Suprapubic skin (tissue), 4 donors: ENCODE measurements at regions not wholly inside any gene's neighbourhood (a gene's known extent, or its start where the extent isn't known, plus 50 kb on each side); places are given as distances from the start of the nearest gene placed in this dataset.
A peak's percentile ranks its signal among the peaks of the same experiment; 100 is the strongest.

ENCODE experiments used
- DNase-seq, 2 donors: peaks; one replicate each; pipeline ENCODE4 v3.0.0-alpha.2; 2019; ENCODE audit warnings: low spot score in 2 of 2
- H3K27ac ChIP-seq: fragments of 200-600 bp; sonication (generic); one replicate; pipeline ENCODE4 v1.5.1; 2019
- H3K27me3 ChIP-seq: fragments of 200-600 bp; sonication (generic); one replicate; pipeline ENCODE4 v1.5.1; 2019
- H3K36me3 ChIP-seq: fragments of 200-600 bp; sonication (generic); one replicate; pipeline ENCODE4 v1.5.1; 2019
- H3K4me1 ChIP-seq: fragments of 200-600 bp; sonication (generic); one replicate; pipeline ENCODE4 v1.5.1; 2019
- H3K4me3 ChIP-seq: fragments of 200-600 bp; sonication (generic); one replicate; pipeline ENCODE4 v1.5.1; 2019; ENCODE audit warnings: mild to moderate bottlenecking
- H3K9me3 ChIP-seq: fragments of 200-600 bp; sonication (generic); one replicate; pipeline ENCODE4 v1.5.1; 2019
- EP300 ChIP-seq: sonication (generic); formaldehyde crosslinking; IDR thresholded peaks from one replicate; pipeline ENCODE4 v1.6.1; 2017; ENCODE audit warnings: antibody characterized with exemption
- POLR2A ChIP-seq, 2 donors: fragments of 450-650 bp; IDR thresholded peaks; one replicate each; pipeline ENCODE4 v1.6.1; 2017; ENCODE audit warnings: antibody characterized with exemption in 2 of 2, mild to moderate bottlenecking in 2 of 2, moderate library complexity in 2 of 2
- POLR2AphosphoS5 ChIP-seq, 3 donors: sonication (generic); formaldehyde crosslinking; IDR thresholded peaks; one replicate each; pipeline ENCODE4 v1.6.1; 2017; ENCODE audit warnings: antibody characterized with exemption in 3 of 3
- WGBS: methylation state at CpG from one replicate; pipeline ENCODE4 v1.1.5; 2018; 5-methylcytosine and 5-hydroxymethylcytosine counted together
- TF ChIP-seq, protein P1 (sequence below), 2 donors: fragments of 200-600 bp in 1 of 2; fragments of 450-650 bp in 1 of 2; sonication (generic) in 1 of 2; IDR thresholded peaks; one replicate each; pipeline ENCODE4 v1.5.1; 2016 to 2019; ENCODE audit warnings: antibody characterized with exemption in 2 of 2, mild to moderate bottlenecking in 1 of 2, moderate library complexity in 1 of 2

DNA sequence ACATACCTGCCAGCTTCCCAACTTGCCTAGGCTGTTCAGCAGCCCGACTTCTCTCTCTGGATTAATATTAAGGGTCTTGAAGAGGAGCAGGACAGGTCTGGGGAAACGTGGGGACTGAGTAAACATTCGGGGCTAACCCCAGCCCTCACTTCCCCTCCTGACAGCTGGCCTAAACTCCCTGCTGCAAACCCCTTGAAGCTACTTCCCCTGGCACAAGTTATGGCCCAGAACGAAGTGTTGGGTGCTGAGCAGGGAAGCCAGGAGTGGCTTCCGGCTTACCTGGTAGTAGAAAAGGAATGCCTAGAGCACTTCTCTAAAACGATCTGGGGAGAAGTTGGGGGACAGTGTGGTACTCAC, 200.0 kb downstream of the BCOR start:
- Histone ChIP-seq H3K4me3 (no peak overlapping the region), H3K36me3 (no peaks in the 10 kb centered on the region), H3K9me3 (no peaks in the 10 kb centered on the region), H3K27ac (no peak overlapping the region), H3K27me3 (no peaks in the 10 kb centered on the region), H3K4me1 (peaks cover 17% of the 10 kb centered on the region)
- 35% methylated on average over 6 of the region's 6 CpGs for WGBS
- TF ChIP-seq, protein P1, sequence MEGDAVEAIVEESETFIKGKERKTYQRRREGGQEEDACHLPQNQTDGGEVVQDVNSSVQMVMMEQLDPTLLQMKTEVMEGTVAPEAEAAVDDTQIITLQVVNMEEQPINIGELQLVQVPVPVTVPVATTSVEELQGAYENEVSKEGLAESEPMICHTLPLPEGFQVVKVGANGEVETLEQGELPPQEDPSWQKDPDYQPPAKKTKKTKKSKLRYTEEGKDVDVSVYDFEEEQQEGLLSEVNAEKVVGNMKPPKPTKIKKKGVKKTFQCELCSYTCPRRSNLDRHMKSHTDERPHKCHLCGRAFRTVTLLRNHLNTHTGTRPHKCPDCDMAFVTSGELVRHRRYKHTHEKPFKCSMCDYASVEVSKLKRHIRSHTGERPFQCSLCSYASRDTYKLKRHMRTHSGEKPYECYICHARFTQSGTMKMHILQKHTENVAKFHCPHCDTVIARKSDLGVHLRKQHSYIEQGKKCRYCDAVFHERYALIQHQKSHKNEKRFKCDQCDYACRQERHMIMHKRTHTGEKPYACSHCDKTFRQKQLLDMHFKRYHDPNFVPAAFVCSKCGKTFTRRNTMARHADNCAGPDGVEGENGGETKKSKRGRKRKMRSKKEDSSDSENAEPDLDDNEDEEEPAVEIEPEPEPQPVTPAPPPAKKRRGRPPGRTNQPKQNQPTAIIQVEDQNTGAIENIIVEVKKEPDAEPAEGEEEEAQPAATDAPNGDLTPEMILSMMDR (IDR thresholded peaks at IDR 0.05), result no peak
- no peak for TF ChIP-seq POLR2A (IDR thresholded peaks at IDR 0.05)
- TF ChIP-seq EP300, result no peak
- no peak for TF ChIP-seq POLR2AphosphoS5 (IDR thresholded peaks at IDR 0.05)
- DNase-seq, result no peak

- WGBS, result 72% methylated on average over 2 of the region's 2 CpGs
- Histone ChIP-seq H3K27ac (no peak overlapping the region), H3K9me3 (no peaks in the 10 kb centered on the region), H3K36me3 (no peaks in the 10 kb centered on the region), H3K4me1 (peaks cover 17% of the 10 kb centered on the region), H3K4me3 (no peak overlapping the region), H3K27me3 (no peaks in the 10 kb centered on the region)
- peak in 1 of 2 donors; percentile 41 for DNase-seq
- TF ChIP-seq POLR2AphosphoS5 (IDR thresholded peaks at IDR 0.05) (no peak), POLR2A (IDR thresholded peaks at IDR 0.05) (no peak), EP300 (no peak)
- TF ChIP-seq, protein P1 (IDR thresholded peaks at IDR 0.05), result no peak
Observed at GRCh38 chrX:39898147-39898546, 199.6 kb downstream of the BCOR start.

GRCh38 chrX:39899059-39899458, 198.7 kb downstream of the BCOR start:
- Histone ChIP-seq H3K4me3 (no peak overlapping the region), H3K9me3 (no peaks in the 10 kb centered on the region), H3K4me1 (peaks cover 17% of the 10 kb centered on the region), H3K27me3 (no peaks in the 10 kb centered on the region), H3K36me3 (no peaks in the 10 kb centered on the region), H3K27ac (no peak overlapping the region)
- no peak for TF ChIP-seq POLR2A (IDR thresholded peaks at IDR 0.05)
- TF ChIP-seq EP300, result no peak
- no peak for TF ChIP-seq POLR2AphosphoS5 (IDR thresholded peaks at IDR 0.05)
- TF ChIP-seq, protein P1 (IDR thresholded peaks at IDR 0.05), result no peak
- 95% methylated on average over 10 of the region's 10 CpGs for WGBS
- DNase-seq, result peak in 1 of 2 donors; percentile 19

- TF ChIP-seq, protein P1 (IDR thresholded peaks at IDR 0.05), result no peak
- TF ChIP-seq POLR2AphosphoS5 (IDR thresholded peaks at IDR 0.05) (no peak), EP300 (no peak), POLR2A (IDR thresholded peaks at IDR 0.05) (no peak)
- H3K9me3 ChIP-seq, result no peaks in the 10 kb centered on the region
- peak in 1 of 2 donors; percentile 5 for DNase-seq
- no peaks in the 10 kb centered on the region for H3K27me3 ChIP-seq
- H3K4me3 ChIP-seq, result no peak overlapping the region
- H3K27ac ChIP-seq, result no peak overlapping the region
- H3K4me1 ChIP-seq, result peaks cover 17% of the 10 kb centered on the region
- H3K36me3 ChIP-seq, result no peaks in the 10 kb centered on the region
- WGBS, result 68% methylated on average over 23 of the region's 23 CpGs
Observed at GRCh38 chrX:39899856-39900776, 197.6 kb downstream of the BCOR start.

DNA sequence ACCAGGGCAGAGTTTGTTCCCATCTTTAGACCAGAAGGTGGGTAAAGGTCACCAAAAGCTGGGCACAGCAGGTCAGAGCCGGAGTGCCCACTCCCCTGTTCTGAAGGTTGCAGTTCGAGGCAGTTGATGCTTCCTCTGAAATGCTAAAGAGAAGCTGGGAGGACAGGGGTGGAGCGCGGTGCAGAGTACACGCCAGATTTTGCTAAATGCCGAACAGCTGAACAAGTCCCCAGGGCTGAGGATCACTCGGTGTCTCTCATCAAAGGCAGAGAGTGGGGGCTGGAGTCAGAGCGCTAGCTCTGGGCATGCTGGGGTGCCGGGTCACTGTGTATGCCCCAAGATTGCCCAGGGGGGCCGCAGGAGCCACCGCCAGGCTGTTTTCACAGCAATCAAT, 197.0 kb downstream of the BCOR start:
- WGBS, result 51% methylated on average over 10 of the region's 11 CpGs
- Histone ChIP-seq H3K36me3 (no peaks in the 10 kb centered on the region), H3K27me3 (no peaks in the 10 kb centered on the region), H3K4me1 (peaks cover 15% of the 10 kb centered on the region), H3K27ac (no peak overlapping the region), H3K4me3 (no peak overlapping the region), H3K9me3 (no peaks in the 10 kb centered on the region)
- no peak for DNase-seq
- no peak for TF ChIP-seq POLR2A (IDR thresholded peaks at IDR 0.05)
- TF ChIP-seq, protein P1 (IDR thresholded peaks at IDR 0.05), result no peak
- TF ChIP-seq EP300, result no peak
- TF ChIP-seq POLR2AphosphoS5 (IDR thresholded peaks at IDR 0.05), result no peak
